IPS-NIHi11 (cell line): ENCODE measurements at regions not wholly inside any gene's neighbourhood (a gene's known extent, or its start where the extent isn't known, plus 50 kb on each side); places are given as distances from the start of the nearest gene placed in this dataset.
A peak's percentile ranks its signal among the peaks of the same experiment; 100 is the strongest.
"Not testable (repeated sequence)": the region's sequence is repeated elsewhere in the genome, so short reads cannot be mapped to it uniquely, and the experiment has no call there.

Experiments used
- DNase-seq: peaks from one replicate; pipeline ENCODE4 v3.0.0; 2012; ENCODE audit warnings: mixed read lengths, low spot score

GRCh38 chr5:39650008-39650762 is 225.4 kb upstream of the DAB2 start:
- no peak for DNase-seq

- peak; percentile 23 for DNase-seq
Measured at GRCh38 chr5:39648848-39649227, 224.1 kb upstream of the DAB2 start.

GRCh38 chr5:39648085-39648847 is 223.5 kb upstream of the DAB2 start:
- no peak for DNase-seq

- no peak for DNase-seq
Measured at GRCh38 chr5:39640552-39640951, 215.8 kb upstream of the DAB2 start.

GRCh38 chr5:39639618-39640089 is 214.9 kb upstream of the DAB2 start:
- DNase-seq: no peak

- DNase-seq: no peak
Measured at GRCh38 chr5:39638813-39639212, 214.0 kb upstream of the DAB2 start.

- DNase-seq: no peak
Measured at GRCh38 chr5:39633057-39633456, 208.3 kb upstream of the DAB2 start.

GRCh38 chr5:39631958-39632357 is 207.2 kb upstream of the DAB2 start:
- DNase-seq: no peak

- DNase-seq: no peak
Measured at GRCh38 chr5:39629946-39630345, 205.2 kb upstream of the DAB2 start.

GRCh38 chr5:39628348-39628747 is 203.6 kb upstream of the DAB2 start:
- no peak for DNase-seq

GRCh38 chr5:39624890-39625289 is 200.1 kb upstream of the DAB2 start:
- DNase-seq: no peak

- peak; percentile 33 for DNase-seq
Measured at GRCh38 chr5:39624268-39624886, 199.6 kb upstream of the DAB2 start.

GRCh38 chr5:39623291-39623865 is 198.6 kb upstream of the DAB2 start:
- no peak for DNase-seq

GRCh38 chr5:39622281-39622680 is 197.5 kb upstream of the DAB2 start:
- no peak for DNase-seq

GRCh38 chr5:39619168-39619818 is 194.5 kb upstream of the DAB2 start:
- no peak for DNase-seq

GRCh38 chr5:39618391-39618790 is 193.6 kb upstream of the DAB2 start:
- no peak for DNase-seq

- no peak for DNase-seq
Measured at GRCh38 chr5:39616131-39616530, 191.4 kb upstream of the DAB2 start.

GRCh38 chr5:39611076-39611475 is 186.3 kb upstream of the DAB2 start:
- not testable (repeated sequence) for DNase-seq

- DNase-seq: no peak
Measured at GRCh38 chr5:39608024-39608423, 183.2 kb upstream of the DAB2 start.

GRCh38 chr5:39606591-39606990 is 181.8 kb upstream of the DAB2 start:
- DNase-seq: no peak

- DNase-seq: no peak
Measured at GRCh38 chr5:39605588-39606575, 181.1 kb upstream of the DAB2 start.
